ENCODE measurements at regions not wholly inside any gene's neighbourhood (a gene's known extent, or its start where the extent isn't known, plus 50 kb on each side); places are given as distances from the start of the nearest gene placed in this dataset.

- no peak overlapping the region for H3K27ac ChIP-seq
- WGBS, 2 donors, result 73 to 81% methylated on average over 4 of the region's 4 CpGs
These were observed 91.1 kb downstream of the HLX start for GRCh38 chr1:220970311-220970710.

GRCh38 chr1:220971221-220971620 is 92.0 kb downstream of the HLX start:
- FAIRE-seq (no peak), ATAC-seq (no peak), DNase-seq (no peak)
- Histone ChIP-seq H3K4me3 (no peak overlapping the region), H3K9me3 (no peaks in the 10 kb centered on the region), H3K36me3 (no peaks in the 10 kb centered on the region), H3K27ac (no peak overlapping the region), H3K27me3 (no peaks in the 10 kb centered on the region), H3K4me1 (no peaks in the 10 kb centered on the region)
- no peak for TF ChIP-seq CTCF (IDR thresholded peaks at IDR 0.05)
- intact Hi-C loops (cut with DNase I), result no loop called here
- WGBS, 2 donors, result 70 to 72% methylated on average over 5 of the region's 5 CpGs

More at GRCh38 chr1:220970311-220970710, 91.1 kb downstream of the HLX start:
- no peak overlapping the region for H3K4me3 ChIP-seq
- H3K9me3 ChIP-seq, result no peaks in the 10 kb centered on the region
- no peaks in the 10 kb centered on the region for H3K27me3 ChIP-seq
- no peaks in the 10 kb centered on the region for H3K4me1 ChIP-seq
- intact Hi-C loops (cut with DNase I), result no loop called here
- FAIRE-seq (no peak), DNase-seq (no peak), ATAC-seq (no peak)
- no peaks in the 10 kb centered on the region for H3K36me3 ChIP-seq
- no peak for TF ChIP-seq CTCF (IDR thresholded peaks at IDR 0.05)

GRCh38 chr1:220974431-220974830 is 95.2 kb downstream of the HLX start:
- no peak for FAIRE-seq
- no peak for DNase-seq
- no peaks in the 10 kb centered on the region for H3K36me3 ChIP-seq
- no peaks in the 10 kb centered on the region for H3K9me3 ChIP-seq
- no peak overlapping the region for H3K4me3 ChIP-seq
- ATAC-seq, result no peak
- WGBS, 2 donors, result 20 to 34% methylated on average over 1 of the region's 1 CpG
- intact Hi-C loops (cut with DNase I), result no loop called here
- no peak for TF ChIP-seq CTCF (IDR thresholded peaks at IDR 0.05)
- no peaks in the 10 kb centered on the region for H3K4me1 ChIP-seq
- H3K27ac ChIP-seq, result no peak overlapping the region
- H3K27me3 ChIP-seq, result no peaks in the 10 kb centered on the region

- no peak for DNase-seq
- no peak for FAIRE-seq
- Histone ChIP-seq H3K27ac (no peak overlapping the region), H3K4me1 (no peaks in the 10 kb centered on the region), H3K9me3 (no peaks in the 10 kb centered on the region), H3K36me3 (no peaks in the 10 kb centered on the region), H3K4me3 (no peak overlapping the region), H3K27me3 (no peaks in the 10 kb centered on the region)
- no peak for TF ChIP-seq CTCF (IDR thresholded peaks at IDR 0.05)
- intact Hi-C loops (cut with DNase I), result no loop called here
- no peak for ATAC-seq
- 26 to 32% methylated on average over 3 of the region's 3 CpGs for WGBS, 2 donors
These were observed 97.1 kb downstream of the HLX start for GRCh38 chr1:220976390-220976789.

GRCh38 chr1:220979371-220979770 is 100.1 kb downstream of the HLX start:
- ATAC-seq (no peak), DNase-seq (no peak), FAIRE-seq (no peak)
- Histone ChIP-seq H3K9me3 (no peaks in the 10 kb centered on the region), H3K36me3 (no peaks in the 10 kb centered on the region), H3K4me3 (no peak overlapping the region), H3K4me1 (no peaks in the 10 kb centered on the region), H3K27ac (no peak overlapping the region), H3K27me3 (no peaks in the 10 kb centered on the region)
- TF ChIP-seq CTCF (IDR thresholded peaks at IDR 0.05), result no peak
- intact Hi-C loops (cut with DNase I), result no loop called here
- WGBS, 2 donors, result 62 to 65% methylated on average over 3 of the region's 3 CpGs
